SU-DHL-6 (cell line): ENCODE measurements at regions not wholly inside any gene's neighbourhood (a gene's known extent, or its start where the extent isn't known, plus 50 kb on each side); places are given as distances from the start of the nearest gene placed in this dataset.

ENCODE experiments used
- CTCF ChIP-seq: fragments of 200-600 bp; sonication (generic); IDR thresholded peaks from one replicate; pipeline ENCODE4 v1.5.1; 2017; ENCODE audit warnings: antibody characterized with exemption, mild to moderate bottlenecking, low read length, moderate library complexity; ENCODE audit not compliant: insufficient read depth, poor library complexity, severe bottlenecking
- EZH2phosphoT487 ChIP-seq: fragments of 200-600 bp; sonication (generic), shearing (Covaris generic); conservative IDR thresholded peaks from 2 replicates; pipeline ENCODE4 v1.6.1; 2018; ENCODE audit warnings: mild to moderate bottlenecking, antibody characterized with exemption, low read length, moderate library complexity, mixed read lengths

GRCh38 chr2:67878743-67879142 is 184.1 kb downstream of the C1D start:
- TF ChIP-seq CTCF (no peak), EZH2phosphoT487 (no peak)
